HUES48 (cell line): ENCODE measurements at regions not wholly inside any gene's neighbourhood (a gene's known extent, or its start where the extent isn't known, plus 50 kb on each side); places are given as distances from the start of the nearest gene placed in this dataset.
"Not testable (repeated sequence)": the region's sequence is repeated elsewhere in the genome, so short reads cannot be mapped to it uniquely, and the experiment has no call there.

Experiments used
- H3K27ac ChIP-seq: one replicate; pipeline ENCODE4 v1.7.0; 2013; ENCODE audit warnings: low read depth, low read length, inconsistent platforms
- H3K27me3 ChIP-seq: 2 replicates; pipeline ENCODE4 v1.6.1; 2013; ENCODE audit warnings: mild to moderate bottlenecking, low read length; ENCODE audit not compliant: control insufficient read depth, insufficient read depth
- H3K36me3 ChIP-seq: 2 replicates; pipeline ENCODE4 v1.6.1; 2013; ENCODE audit warnings: low read length; ENCODE audit not compliant: control insufficient read depth, insufficient read depth
- H3K4me1 ChIP-seq: 2 replicates; pipeline ENCODE4 v1.6.1; 2013; ENCODE audit warnings: mild to moderate bottlenecking, low read length; ENCODE audit not compliant: control insufficient read depth, insufficient read depth
- H3K4me3 ChIP-seq: 2 replicates; pipeline ENCODE4 v1.5.1; 2013; ENCODE audit warnings: mild to moderate bottlenecking, low read depth, low read length
- H3K9ac ChIP-seq: 2 replicates; pipeline ENCODE4 v1.6.1; 2013; ENCODE audit warnings: mild to moderate bottlenecking, low read depth, low read length, moderate library complexity
- H3K9me3 ChIP-seq: 2 replicates; pipeline ENCODE4 v1.6.1; 2013; ENCODE audit warnings: low read length; ENCODE audit not compliant: control insufficient read depth, insufficient read depth

GRCh38 chr6:14549871-14550270, 432.3 kb downstream of the CD83 start:
- Histone ChIP-seq H3K9me3 (no peaks in the 10 kb centered on the region), H3K4me1 (no peaks in the 10 kb centered on the region), H3K36me3 (no peaks in the 10 kb centered on the region), H3K4me3 (no peak overlapping the region), H3K9ac (no peak overlapping the region), H3K27me3 (no peaks in the 10 kb centered on the region), H3K27ac (no peak overlapping the region)

- no peaks in the 10 kb centered on the region for H3K36me3 ChIP-seq
- H3K9ac ChIP-seq: no peak overlapping the region
- no peak overlapping the region for H3K4me3 ChIP-seq
- H3K9me3 ChIP-seq: no peaks in the 10 kb centered on the region
- no peaks in the 10 kb centered on the region for H3K4me1 ChIP-seq
- H3K27ac ChIP-seq: no peak overlapping the region
- no peaks in the 10 kb centered on the region for H3K27me3 ChIP-seq
These were observed 432.8 kb downstream of the CD83 start for GRCh38 chr6:14550410-14550809.

GRCh38 chr6:14550822-14551221, 433.2 kb downstream of the CD83 start:
- Histone ChIP-seq H3K27ac (no peak overlapping the region), H3K4me1 (no peaks in the 10 kb centered on the region), H3K4me3 (no peak overlapping the region), H3K9me3 (no peaks in the 10 kb centered on the region), H3K27me3 (no peaks in the 10 kb centered on the region), H3K36me3 (no peaks in the 10 kb centered on the region), H3K9ac (no peak overlapping the region)

DNA sequence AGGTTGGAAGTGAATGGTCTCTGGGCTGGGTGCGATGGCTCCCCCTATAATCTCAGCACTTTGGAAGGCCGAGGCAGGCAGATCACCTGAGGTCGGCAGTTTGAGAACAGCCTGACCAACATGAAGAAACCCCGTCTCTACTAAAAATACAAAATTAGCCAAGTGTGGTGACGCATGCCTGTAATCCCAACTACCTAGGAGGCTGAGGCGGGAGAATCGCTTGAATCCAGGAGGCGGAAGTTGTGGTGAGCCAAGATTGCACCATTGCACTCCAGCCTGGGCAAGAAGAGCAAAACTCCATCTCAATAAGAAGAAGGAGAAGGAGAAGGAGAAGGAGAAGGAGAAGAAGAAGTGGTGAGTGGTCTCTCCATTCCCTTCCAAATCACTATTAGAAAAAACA, 434.0 kb downstream of the CD83 start:
- not testable (repeated sequence) for H3K9ac ChIP-seq, H3K27me3 ChIP-seq, H3K9me3 ChIP-seq, H3K4me3 ChIP-seq, H3K4me1 ChIP-seq, H3K36me3 ChIP-seq, H3K27ac ChIP-seq

DNA sequence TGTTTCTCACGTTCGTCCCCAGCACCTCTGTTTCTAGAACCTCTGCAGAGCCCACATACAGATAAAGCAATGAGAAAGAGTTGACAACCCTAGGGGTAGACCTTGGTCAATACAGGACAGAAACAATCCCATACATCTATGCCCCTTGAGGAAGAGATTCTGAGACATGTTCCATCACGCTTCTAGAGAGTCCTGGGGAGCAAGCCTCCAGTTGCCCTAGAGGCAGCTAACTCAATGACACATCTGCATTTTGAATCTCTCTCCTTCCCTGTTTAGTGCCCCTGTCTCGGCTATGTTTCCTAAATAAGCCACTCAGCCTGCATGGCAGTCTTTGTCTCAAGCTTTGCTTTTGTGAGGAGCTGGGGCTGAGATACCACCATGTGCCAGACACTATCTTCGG, 435.3 kb downstream of the CD83 start:
- Histone ChIP-seq H3K4me1 (no peaks in the 10 kb centered on the region), H3K36me3 (no peaks in the 10 kb centered on the region), H3K4me3 (no peak overlapping the region), H3K9me3 (no peaks in the 10 kb centered on the region), H3K27me3 (no peaks in the 10 kb centered on the region), H3K27ac (no peak overlapping the region), H3K9ac (no peak overlapping the region)

- Histone ChIP-seq H3K4me1 (no peaks in the 10 kb centered on the region), H3K27ac (no peak overlapping the region), H3K9me3 (no peaks in the 10 kb centered on the region), H3K9ac (no peak overlapping the region), H3K36me3 (no peaks in the 10 kb centered on the region), H3K27me3 (no peaks in the 10 kb centered on the region), H3K4me3 (no peak overlapping the region)
These were observed 435.9 kb downstream of the CD83 start for GRCh38 chr6:14553515-14553914.

DNA sequence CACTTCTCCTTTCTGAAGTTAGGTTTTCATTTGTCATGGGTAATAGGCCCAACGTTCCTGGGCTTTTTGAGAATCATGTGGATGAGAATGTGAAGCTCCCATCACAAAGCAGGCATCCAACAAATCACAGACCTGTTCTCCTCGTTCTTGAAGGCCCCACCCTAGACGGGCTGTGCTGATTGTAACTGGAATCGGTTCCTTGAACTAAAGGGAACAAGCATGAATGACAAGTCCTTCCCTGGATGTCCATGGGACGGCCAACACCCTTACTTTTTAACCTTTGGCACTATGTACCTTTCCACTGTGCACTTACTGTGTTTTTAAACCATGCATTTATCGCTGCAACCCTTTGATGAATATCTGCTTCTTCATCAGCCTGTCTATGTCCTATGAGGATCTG, 438.2 kb downstream of the CD83 start:
- Histone ChIP-seq H3K9ac (no peak overlapping the region), H3K27ac (no peak overlapping the region), H3K4me3 (no peak overlapping the region), H3K9me3 (no peaks in the 10 kb centered on the region), H3K27me3 (no peaks in the 10 kb centered on the region), H3K4me1 (no peaks in the 10 kb centered on the region), H3K36me3 (no peaks in the 10 kb centered on the region)

DNA sequence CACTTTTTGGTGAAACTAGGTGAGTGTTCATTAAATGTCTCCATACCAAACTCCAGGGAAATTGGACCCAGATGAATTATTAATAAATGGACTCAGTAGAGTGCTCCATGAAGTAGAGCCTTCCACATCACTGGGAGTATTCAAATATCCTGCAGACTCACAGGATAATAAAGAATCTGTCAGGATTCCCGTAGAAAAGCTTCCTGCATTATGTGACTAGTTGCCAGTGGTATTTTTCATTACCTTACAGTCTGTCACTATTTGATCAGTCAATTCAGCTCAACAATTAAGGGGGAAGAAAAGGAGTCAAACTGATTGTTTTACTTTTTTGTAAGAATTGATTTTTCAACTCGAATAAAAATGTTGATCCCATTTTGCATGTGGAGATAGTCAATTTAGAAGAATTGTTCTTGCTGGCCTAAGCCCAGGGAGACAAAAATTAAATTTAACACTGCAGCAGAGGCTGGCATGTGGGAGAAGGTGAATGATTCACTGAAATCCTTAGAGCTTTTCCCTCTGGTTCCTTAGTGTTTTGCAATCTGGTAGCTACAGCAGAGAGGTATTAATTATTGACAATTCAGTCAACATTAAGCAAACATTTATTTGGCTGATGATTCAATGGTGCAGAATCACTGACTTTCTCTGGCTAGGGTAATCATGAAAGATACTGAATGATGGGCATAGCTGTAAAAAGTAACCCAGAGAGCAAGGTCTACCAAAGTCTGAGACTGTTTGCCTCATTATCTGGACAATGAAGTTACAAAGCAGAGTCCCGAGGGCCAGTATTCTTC, 442.4 kb downstream of the CD83 start:
- peaks cover 4% of the 10 kb centered on the region; the same call in 1 of the 2 replicates for H3K9me3 ChIP-seq
- no peak overlapping the region for H3K4me3 ChIP-seq
- no peaks in the 10 kb centered on the region for H3K27me3 ChIP-seq
- no peaks in the 10 kb centered on the region for H3K4me1 ChIP-seq
- H3K27ac ChIP-seq: no peak overlapping the region
- H3K9ac ChIP-seq: no peak overlapping the region
- H3K36me3 ChIP-seq: no peaks in the 10 kb centered on the region

DNA sequence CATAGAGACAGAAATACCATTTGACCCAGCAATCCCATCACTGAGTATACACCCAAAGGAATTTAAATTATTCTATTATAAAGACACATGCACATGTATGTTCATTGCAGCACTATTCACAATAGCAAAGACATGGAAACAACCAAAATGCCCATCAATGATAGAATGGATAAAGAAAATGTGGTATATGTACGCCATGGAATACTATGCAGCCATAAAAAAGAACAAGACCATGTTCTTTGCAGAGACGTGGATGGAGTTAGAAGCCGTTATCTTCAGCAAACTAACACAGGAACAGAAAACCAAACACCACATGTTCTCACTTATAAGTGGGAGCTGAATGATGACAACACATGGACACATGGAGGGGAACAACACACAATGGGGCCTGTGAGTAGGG, 444.0 kb downstream of the CD83 start:
- not testable (repeated sequence) for H3K9me3 ChIP-seq, H3K9ac ChIP-seq

GRCh38 chr6:14567842-14568241, 450.3 kb downstream of the CD83 start:
- H3K4me1 ChIP-seq: peaks cover 10% of the 10 kb centered on the region
- H3K9me3 ChIP-seq: no peaks in the 10 kb centered on the region
- no peak overlapping the region for H3K4me3 ChIP-seq
- H3K27ac ChIP-seq: no peak overlapping the region
- H3K27me3 ChIP-seq: no peaks in the 10 kb centered on the region
- no peak overlapping the region for H3K9ac ChIP-seq
- H3K36me3 ChIP-seq: no peaks in the 10 kb centered on the region

More for the DNA sequence above, 444.0 kb downstream of the CD83 start:
- not testable (repeated sequence) for H3K4me1 ChIP-seq, H3K27me3 ChIP-seq, H3K4me3 ChIP-seq, H3K36me3 ChIP-seq, H3K27ac ChIP-seq

DNA sequence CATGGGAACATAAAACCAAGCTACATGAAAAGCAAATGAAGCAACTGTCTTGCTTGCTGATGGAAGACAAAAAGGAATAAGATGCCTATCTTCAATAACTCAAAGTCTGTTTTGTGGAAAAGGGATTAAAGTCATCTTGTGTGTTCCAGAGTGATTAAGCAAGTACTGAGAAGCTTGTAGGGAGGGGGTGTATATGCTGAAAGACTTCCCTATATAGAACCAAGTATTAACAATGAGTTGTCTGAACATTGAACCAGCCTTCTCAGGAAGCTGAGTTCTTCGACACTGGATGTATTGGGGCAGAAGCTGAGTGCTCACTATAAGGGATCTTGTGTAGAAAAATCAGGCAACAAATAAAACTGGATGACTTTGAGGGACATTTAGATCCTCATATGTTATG, 451.8 kb downstream of the CD83 start:
- Histone ChIP-seq H3K27me3 (no peaks in the 10 kb centered on the region), H3K9me3 (no peaks in the 10 kb centered on the region), H3K9ac (no peak overlapping the region), H3K36me3 (no peaks in the 10 kb centered on the region), H3K27ac (no peak overlapping the region), H3K4me3 (no peak overlapping the region), H3K4me1 (peaks cover 10% of the 10 kb centered on the region)
